Activated naive CD4-positive, alpha-beta T cell treated with anti-CD3 and anti-CD28 coated beads for 36 hours (primary cell): ENCODE measurements at regions not wholly inside any gene's neighbourhood (a gene's known extent, or its start where the extent isn't known, plus 50 kb on each side); places are given as distances from the start of the nearest gene placed in this dataset.
"Not testable (repeated sequence)": the region's sequence is repeated elsewhere in the genome, so short reads cannot be mapped to it uniquely, and the experiment has no call there.

Experiments
- CTCF ChIA-PET: fragments of 350-600 bp; sonication (Branson Sonifier 250); formaldehyde crosslinking; loops from one replicate; lab custom pipeline; 2021; ENCODE audit warnings: antibody characterized with exemption; lab: Charles Lee
- DNase-seq: peaks from one replicate; pipeline ENCODE4 v3.0.0-alpha.2; 2020
- H3K27ac Mint-ChIP-seq: one replicate; pipeline ENCODE4 v1.8.0; 2021; ENCODE audit warnings: mild to moderate bottlenecking, mixed read lengths
- H3K27me3 Mint-ChIP-seq: one replicate; pipeline ENCODE4 v1.8.0; 2021; ENCODE audit warnings: low read depth, mixed read lengths
- H3K36me3 Mint-ChIP-seq: one replicate; pipeline ENCODE4 v1.8.0; 2021; ENCODE audit warnings: low read depth, mixed read lengths
- H3K4me1 Mint-ChIP-seq: one replicate; pipeline ENCODE4 v1.8.0; 2021; ENCODE audit warnings: low read depth, mixed read lengths
- H3K4me3 Mint-ChIP-seq: one replicate; pipeline ENCODE4 v1.8.0; 2021; ENCODE audit warnings: mild to moderate bottlenecking, moderate library complexity, mixed read lengths
- H3K9me3 Mint-ChIP-seq: one replicate; pipeline ENCODE4 v1.8.0; 2021; ENCODE audit warnings: mixed read lengths
- intact Hi-C: fragments of 100-400 bp; cut with micrococcal nuclease; formaldehyde crosslinking; loops from one replicate; pipeline ENCODE4 v1.15.1; 2023

GRCh38 chr3:53401154-53401553 is 53.8 kb upstream of the DCP1A start:
- Mint-ChIP-seq H3K27ac (no peak overlapping the region), H3K9me3 (peaks cover 2% of the 10 kb centered on the region), H3K4me1 (no peaks in the 10 kb centered on the region), H3K4me3 (no peak overlapping the region), H3K36me3 (no peaks in the 10 kb centered on the region), H3K27me3 (peaks cover 13% of the 10 kb centered on the region)
- intact Hi-C loops, result no loop called here
- no peak for DNase-seq
- CTCF ChIA-PET, result no interaction called here

DNA sequence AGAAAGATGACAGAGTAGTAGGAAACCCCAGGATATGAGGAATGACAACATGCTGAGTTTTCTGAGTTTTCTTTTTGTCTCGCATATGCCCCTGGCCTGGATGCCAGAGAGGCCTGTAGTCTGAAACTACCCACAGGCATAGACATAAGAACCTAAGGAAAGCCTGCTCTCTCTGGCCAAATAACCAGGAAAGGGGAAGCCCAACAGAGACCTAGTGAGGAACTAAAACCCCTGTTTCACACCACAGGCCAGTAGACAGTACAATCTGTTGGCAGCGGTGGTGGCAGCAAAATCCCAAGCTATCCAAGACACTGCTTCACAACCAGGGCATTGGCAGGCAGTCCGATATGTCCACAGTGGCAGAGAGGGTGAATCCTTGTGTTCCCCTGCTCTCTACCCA is 55.0 kb upstream of the DCP1A start:
- no peak overlapping the region for H3K27ac Mint-ChIP-seq
- H3K27me3 Mint-ChIP-seq, result peaks cover 13% of the 10 kb centered on the region

GRCh38 chr3:53411371-53411770 is 64.0 kb upstream of the DCP1A start:
- H3K9me3 Mint-ChIP-seq, result peaks cover 13% of the 10 kb centered on the region
- CTCF ChIA-PET, result interaction anchor here (0.7 kb wide), 1 partner anchor 35 kb away, joined by 3 read pairs; no protein-coding TSS in a partner anchor
- peaks cover 6% of the 10 kb centered on the region for H3K4me1 Mint-ChIP-seq
- intact Hi-C loops, result no loop called here
- DNase-seq, result no peak
- no peak overlapping the region for H3K27ac Mint-ChIP-seq
- H3K36me3 Mint-ChIP-seq, result no peaks in the 10 kb centered on the region
- H3K4me3 Mint-ChIP-seq, result no peak overlapping the region
- peaks cover 4% of the 10 kb centered on the region for H3K27me3 Mint-ChIP-seq

More for the DNA sequence above, 55.0 kb upstream of the DCP1A start:
- Mint-ChIP-seq H3K4me3 (no peak overlapping the region), H3K9me3 (no peaks in the 10 kb centered on the region), H3K36me3 (no peaks in the 10 kb centered on the region), H3K4me1 (peaks cover 5% of the 10 kb centered on the region)
- CTCF ChIA-PET, result no interaction called here
- intact Hi-C loops, result no loop called here
- no peak for DNase-seq

DNA sequence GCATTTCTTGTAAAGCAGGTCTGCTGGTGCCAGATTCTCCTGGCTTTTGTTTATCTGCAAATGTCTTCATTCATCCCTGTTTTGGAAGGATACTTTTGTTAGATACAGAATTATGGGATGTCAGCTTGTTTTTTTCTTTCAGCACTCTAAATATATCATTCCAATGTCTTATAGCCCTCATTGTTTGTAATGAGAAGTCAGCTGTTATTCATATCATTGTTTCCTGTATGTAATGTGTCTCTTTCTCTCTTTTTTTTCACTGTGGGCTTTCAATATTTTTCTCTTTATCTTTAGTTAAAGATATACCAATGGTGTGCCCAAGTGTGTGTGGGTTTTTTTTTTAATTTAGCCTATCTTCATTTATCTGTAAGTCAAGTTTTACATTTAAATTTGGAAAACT is 65.6 kb upstream of the DCP1A start:
- intact Hi-C loops, result no loop called here
- H3K27ac Mint-ChIP-seq, result no peak overlapping the region
- CTCF ChIA-PET, result interaction anchor here (0.6 kb wide), 1 partner anchor 112 kb away, joined by 3 read pairs; no protein-coding TSS in a partner anchor
- H3K36me3 Mint-ChIP-seq, result no peaks in the 10 kb centered on the region
- DNase-seq, result no peak
- H3K27me3 Mint-ChIP-seq, result peaks cover 7% of the 10 kb centered on the region
- H3K4me3 Mint-ChIP-seq, result no peak overlapping the region
- peaks cover 13% of the 10 kb centered on the region for H3K9me3 Mint-ChIP-seq
- H3K4me1 Mint-ChIP-seq, result no peaks in the 10 kb centered on the region

GRCh38 chr3:53416530-53416929 is 69.2 kb upstream of the DCP1A start:
- CTCF ChIA-PET, result no interaction called here
- Mint-ChIP-seq H3K27ac (no peak overlapping the region), H3K4me1 (no peaks in the 10 kb centered on the region), H3K9me3 (peaks cover 13% of the 10 kb centered on the region), H3K27me3 (peaks cover 7% of the 10 kb centered on the region), H3K4me3 (no peak overlapping the region), H3K36me3 (no peaks in the 10 kb centered on the region)
- intact Hi-C loops, result no loop called here
- no peak for DNase-seq

- H3K9me3 Mint-ChIP-seq, result no peaks in the 10 kb centered on the region
- intact Hi-C loops, result no loop called here
- no peaks in the 10 kb centered on the region for H3K36me3 Mint-ChIP-seq
- CTCF ChIA-PET, result no interaction called here
- peaks cover 7% of the 10 kb centered on the region for H3K27me3 Mint-ChIP-seq
- DNase-seq, result no peak
- no peak overlapping the region for H3K27ac Mint-ChIP-seq
- no peak overlapping the region for H3K4me3 Mint-ChIP-seq
- H3K4me1 Mint-ChIP-seq, result no peaks in the 10 kb centered on the region
Observed at GRCh38 chr3:53420831-53421230, 73.5 kb upstream of the DCP1A start.

DNA sequence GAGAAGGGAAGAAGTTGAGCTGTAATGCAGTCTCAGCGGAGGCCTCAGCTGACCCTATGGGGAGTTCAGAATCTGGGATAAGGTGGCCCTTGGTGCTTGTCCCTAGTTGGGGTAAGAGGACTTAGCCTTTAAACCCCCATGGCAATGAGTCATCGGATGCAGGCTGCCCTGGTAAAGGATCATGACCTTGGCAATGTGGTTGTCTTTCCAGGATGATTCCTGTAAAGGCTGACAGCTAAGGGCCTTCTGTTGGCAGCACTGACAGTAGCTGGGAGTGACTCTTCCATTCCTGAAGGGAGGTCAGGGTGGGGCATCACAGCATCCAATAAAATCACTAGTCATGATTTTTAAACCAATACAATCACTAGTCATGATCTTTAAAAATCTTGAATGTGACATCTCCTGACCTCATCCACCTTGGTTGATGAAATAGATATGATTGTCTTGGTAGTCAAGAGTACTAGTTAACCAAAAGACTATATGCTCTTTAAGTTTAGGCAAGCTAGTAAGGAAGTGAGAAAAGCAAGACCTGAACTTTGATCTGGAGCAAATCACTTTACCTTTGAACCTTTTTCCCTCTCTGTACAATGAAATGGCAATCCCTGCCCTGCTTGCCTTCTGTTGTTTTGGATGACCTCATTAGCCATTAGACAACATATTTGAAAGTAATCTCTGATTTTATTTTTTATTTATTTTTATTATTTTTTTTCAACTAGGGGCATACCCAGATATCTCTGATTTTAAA is 71.3 kb upstream of the CACNA1D start:
- Mint-ChIP-seq H3K27me3 (no peaks in the 10 kb centered on the region), H3K4me1 (no peaks in the 10 kb centered on the region), H3K9me3 (no peaks in the 10 kb centered on the region), H3K4me3 (no peak overlapping the region), H3K36me3 (no peaks in the 10 kb centered on the region), H3K27ac (no peak overlapping the region)
- DNase-seq, result no peak
- intact Hi-C loops, result no loop called here
- CTCF ChIA-PET, result no interaction called here

DNA sequence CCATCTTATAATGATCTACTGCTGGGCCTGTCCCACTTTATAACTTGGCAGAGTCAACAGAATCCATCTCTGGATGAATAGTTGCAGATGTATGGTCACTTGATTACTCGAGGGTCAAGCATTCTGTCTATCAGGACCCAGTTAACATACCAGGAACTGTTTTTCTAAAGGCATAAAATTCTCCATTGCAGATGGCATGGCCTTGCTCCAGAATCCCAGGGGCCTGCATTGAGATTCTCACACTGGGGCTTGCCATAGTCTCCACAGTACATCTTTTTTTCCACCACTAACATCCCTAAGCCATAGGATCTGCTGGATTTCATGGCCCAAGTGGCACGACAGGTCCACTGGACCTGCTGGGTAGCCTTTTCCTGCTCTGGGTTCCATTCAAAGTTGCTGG is 68.5 kb upstream of the CACNA1D start:
- no peak for DNase-seq
- Mint-ChIP-seq H3K4me3 (no peak overlapping the region), H3K4me1 (no peaks in the 10 kb centered on the region), H3K9me3 (no peaks in the 10 kb centered on the region), H3K27me3 (peaks cover 7% of the 10 kb centered on the region), H3K27ac (no peak overlapping the region), H3K36me3 (no peaks in the 10 kb centered on the region)
- CTCF ChIA-PET, result no interaction called here
- intact Hi-C loops, result no loop called here

GRCh38 chr3:53426918-53427317 is 67.5 kb upstream of the CACNA1D start:
- intact Hi-C loops, result no loop called here
- CTCF ChIA-PET, result no interaction called here
- peaks cover 8% of the 10 kb centered on the region for H3K27me3 Mint-ChIP-seq
- no peaks in the 10 kb centered on the region for H3K9me3 Mint-ChIP-seq
- H3K4me3 Mint-ChIP-seq, result no peak overlapping the region
- DNase-seq, result no peak
- H3K4me1 Mint-ChIP-seq, result no peaks in the 10 kb centered on the region
- H3K27ac Mint-ChIP-seq, result no peak overlapping the region
- no peaks in the 10 kb centered on the region for H3K36me3 Mint-ChIP-seq

DNA sequence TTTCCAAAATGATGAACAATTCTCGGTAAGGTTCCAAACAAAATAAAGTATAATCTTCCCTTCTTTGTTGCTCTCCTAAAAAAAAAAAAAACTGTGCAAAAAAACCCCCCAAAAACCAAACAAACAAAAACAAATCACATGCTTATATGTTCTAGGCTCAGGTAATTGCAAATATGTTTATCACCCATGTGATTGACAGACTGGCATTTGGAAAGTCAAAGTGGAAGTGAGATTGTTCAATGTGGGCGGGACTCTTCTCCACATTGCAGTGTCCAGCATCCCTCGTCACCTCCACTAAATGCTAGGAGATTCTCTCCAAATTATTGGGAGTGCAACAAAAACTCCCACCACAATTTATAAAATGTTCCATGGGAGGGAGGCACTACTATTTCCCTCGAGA is 57.6 kb upstream of the CACNA1D start:
- no peak overlapping the region for H3K4me3 Mint-ChIP-seq
- H3K4me1 Mint-ChIP-seq, result no peaks in the 10 kb centered on the region
- CTCF ChIA-PET, result no interaction called here
- H3K27me3 Mint-ChIP-seq, result peaks cover 4% of the 10 kb centered on the region
- DNase-seq, result no peak
- H3K36me3 Mint-ChIP-seq, result no peaks in the 10 kb centered on the region
- intact Hi-C loops, result no loop called here
- no peaks in the 10 kb centered on the region for H3K9me3 Mint-ChIP-seq
- H3K27ac Mint-ChIP-seq, result no peak overlapping the region

GRCh38 chr3:53442863-53443262 is 51.5 kb upstream of the CACNA1D start:
- H3K36me3 Mint-ChIP-seq, intact Hi-C loops, DNase-seq, H3K4me3 Mint-ChIP-seq, CTCF ChIA-PET, H3K4me1 Mint-ChIP-seq, H3K9me3 Mint-ChIP-seq, H3K27ac Mint-ChIP-seq: not testable (repeated sequence)
- peaks cover 21% of the 10 kb centered on the region for H3K27me3 Mint-ChIP-seq
